CD4-positive, alpha-beta memory T cell (primary cell): ENCODE measurements at regions not wholly inside any gene's neighbourhood (a gene's known extent, or its start where the extent isn't known, plus 50 kb on each side); places are given as distances from the start of the nearest gene placed in this dataset.

Experiments
- CTCF ChIA-PET: fragments of 350-600 bp; sonication (Branson Sonifier 250); formaldehyde crosslinking; loops from one replicate; lab custom pipeline; 2021; ENCODE audit warnings: inconsistent platforms; ENCODE audit not compliant: partially characterized antibody; lab: Charles Lee
- POLR2A ChIA-PET: fragments of 350-600 bp; sonication (Branson Sonifier 250); formaldehyde crosslinking; loops from one replicate; lab custom pipeline; 2021; ENCODE audit not compliant: partially characterized antibody; lab: Charles Lee
- DNase-seq, 5 donors: peaks; one replicate each; pipeline versions ENCODE4 v3.0.0 to v3.0.0-alpha.2; 2020 to 2022; ENCODE audit warnings: mixed read lengths in 1 of 5
- H3K27ac ChIP-seq: one replicate; pipeline ENCODE4 v1.7.0; 2013; ENCODE audit warnings: low read depth, low read length
- H3K27me3 ChIP-seq: 2 replicates; pipeline ENCODE4 v1.7.0; 2013; ENCODE audit warnings: mild to moderate bottlenecking, low read length, moderate library complexity; ENCODE audit not compliant: insufficient read depth
- H3K36me3 ChIP-seq: 2 replicates; pipeline ENCODE4 v1.7.0; 2013; ENCODE audit warnings: mild to moderate bottlenecking, low read length, moderate library complexity; ENCODE audit not compliant: insufficient read depth
- H3K4me1 ChIP-seq: 2 replicates; pipeline ENCODE4 v1.7.0; 2013; ENCODE audit warnings: mild to moderate bottlenecking, low read length, moderate library complexity; ENCODE audit not compliant: insufficient read depth
- H3K4me3 ChIP-seq, 2 donors: one replicate each; pipeline ENCODE4 v1.7.0; 2013; ENCODE audit warnings: low read length in 2 of 2, mild to moderate bottlenecking in 1 of 2
- H3K9me3 ChIP-seq, 2 donors: one replicate each; pipeline ENCODE4 v1.7.0; 2013; ENCODE audit warnings: low read length in 2 of 2, control low read depth in 1 of 2; ENCODE audit not compliant: control insufficient read depth in 1 of 2
- H3K27ac Mint-ChIP-seq, 7 donors: one replicate each; pipeline ENCODE4 v1.8.0; 2020 to 2021; ENCODE audit warnings: mixed read lengths in 7 of 7, mild to moderate bottlenecking in 6 of 7, inconsistent platforms in 3 of 7, moderate library complexity in 3 of 7
- H3K27me3 Mint-ChIP-seq, 2 donors: one replicate each; pipeline ENCODE4 v1.8.0; 2020 to 2021; ENCODE audit warnings: mixed read lengths in 2 of 2
- H3K36me3 Mint-ChIP-seq, 2 donors: one replicate each; pipeline ENCODE4 v1.8.0; 2020 to 2021; ENCODE audit warnings: mixed read lengths in 2 of 2, inconsistent platforms in 1 of 2, mild to moderate bottlenecking in 1 of 2
- H3K4me1 Mint-ChIP-seq, 4 donors: one replicate each; pipeline ENCODE4 v1.8.0; 2020 to 2021; ENCODE audit warnings: mixed read lengths in 4 of 4, mild to moderate bottlenecking in 1 of 4
- H3K4me3 Mint-ChIP-seq, 8 donors: one replicate each; pipeline ENCODE4 v1.8.0; 2020 to 2021; ENCODE audit warnings: mixed read lengths in 8 of 8, mild to moderate bottlenecking in 7 of 8, moderate library complexity in 6 of 8, inconsistent platforms in 3 of 8
- H3K9me3 Mint-ChIP-seq, 8 donors: one replicate each; pipeline ENCODE4 v1.8.0; 2020 to 2021; ENCODE audit warnings: mixed read lengths in 8 of 8, mild to moderate bottlenecking in 5 of 8, inconsistent platforms in 3 of 8, moderate library complexity in 1 of 8
- intact Hi-C: fragments of 100-400 bp; cut with micrococcal nuclease; formaldehyde crosslinking; loops from one replicate; pipeline ENCODE4 v1.15.1; 2023

DNA sequence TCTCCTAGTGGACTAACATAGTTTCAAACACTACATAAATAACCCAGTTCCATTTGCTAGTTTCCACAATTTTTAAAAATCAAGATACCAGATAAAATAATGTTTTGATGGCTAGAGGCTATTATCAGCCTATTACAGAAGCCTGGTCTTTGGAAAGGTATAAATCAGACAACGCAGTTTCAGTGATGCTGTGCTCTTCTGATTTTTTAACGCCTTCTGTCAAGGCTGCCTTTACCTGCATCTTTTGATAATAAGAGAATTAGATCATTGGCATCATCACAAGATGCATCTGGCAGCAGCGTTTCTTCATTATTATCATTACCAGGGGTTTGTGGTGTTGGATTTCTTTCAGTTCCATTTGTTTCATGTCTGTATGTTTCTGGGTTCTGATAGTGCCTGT lies 268.7 kb downstream of the MTX2 start:
- ChIA-PET POLR2A (no interaction called here), CTCF (no interaction called here)
- Mint-ChIP-seq H3K4me3 (no peak overlapping the region), H3K27ac (no peak overlapping the region), H3K36me3 (no peaks in the 10 kb centered on the region), H3K27me3 (peaks cover 12 to 13% of the 10 kb centered on the region in 2 donors), H3K9me3 (no peaks in the 10 kb centered on the region), H3K4me1 (no peaks in the 10 kb centered on the region)
- Histone ChIP-seq H3K27ac (no peak overlapping the region), H3K36me3 (no peaks in the 10 kb centered on the region), H3K4me3 (no peak overlapping the region), H3K9me3 (no peaks in the 10 kb centered on the region), H3K4me1 (no peaks in the 10 kb centered on the region), H3K27me3 (no peaks in the 10 kb centered on the region)
- no peak for DNase-seq
- intact Hi-C loops = no loop called here

DNA sequence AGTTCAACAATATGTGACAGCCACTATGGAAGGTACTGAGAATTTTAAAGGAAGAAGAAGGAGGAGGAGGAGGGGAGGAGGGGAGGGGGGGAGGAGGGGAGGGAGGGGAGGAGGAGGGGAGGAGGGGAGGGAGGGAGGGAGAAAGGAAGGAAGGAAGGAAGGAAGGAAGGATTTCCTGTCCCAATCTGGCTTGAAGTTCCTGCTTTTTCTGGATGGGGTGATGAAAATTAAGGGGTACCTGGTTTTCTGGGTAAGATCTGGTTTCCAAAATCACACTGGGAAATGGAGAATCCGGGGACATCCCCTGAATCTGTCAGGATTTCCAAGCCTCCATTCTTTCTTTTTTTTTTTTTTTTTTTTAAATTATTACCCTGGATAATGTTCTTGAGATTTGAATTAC lies 271.8 kb downstream of the MTX2 start:
- CTCF ChIA-PET = interaction anchor here (2.4 kb wide), 1 partner anchor 13 kb away, joined by 7 read pairs; no protein-coding TSS in a partner anchor
- no peak for DNase-seq
- Mint-ChIP-seq H3K4me3 (no peak overlapping the region), H3K9me3 (no peaks in the 10 kb centered on the region), H3K27me3 (peaks cover 8 to 14% of the 10 kb centered on the region in 2 donors), H3K4me1 (no peaks in the 10 kb centered on the region), H3K27ac (no peak overlapping the region), H3K36me3 (no peaks in the 10 kb centered on the region)
- POLR2A ChIA-PET = no interaction called here
- intact Hi-C loops = no loop called here
- Histone ChIP-seq H3K9me3 (no peaks in the 10 kb centered on the region), H3K4me3 (no peak overlapping the region), H3K27ac (no peak overlapping the region), H3K27me3 (no peaks in the 10 kb centered on the region), H3K36me3 (no peaks in the 10 kb centered on the region), H3K4me1 (no peaks in the 10 kb centered on the region)

GRCh38 chr2:176542476-176542875 lies 273.2 kb downstream of the MTX2 start:
- Histone ChIP-seq H3K9me3 (no peaks in the 10 kb centered on the region), H3K27ac (no peak overlapping the region), H3K36me3 (no peaks in the 10 kb centered on the region), H3K4me3 (no peak overlapping the region), H3K27me3 (no peaks in the 10 kb centered on the region), H3K4me1 (no peaks in the 10 kb centered on the region)
- peaks cover 13 to 16% of the 10 kb centered on the region in 2 donors for H3K27me3 Mint-ChIP-seq
- intact Hi-C loops = no loop called here
- POLR2A ChIA-PET = no interaction called here
- DNase-seq = no peak
- H3K27ac Mint-ChIP-seq = no peak overlapping the region
- no peaks in the 10 kb centered on the region for H3K36me3 Mint-ChIP-seq
- H3K4me1 Mint-ChIP-seq = no peaks in the 10 kb centered on the region
- H3K4me3 Mint-ChIP-seq = no peak overlapping the region
- no peaks in the 10 kb centered on the region for H3K9me3 Mint-ChIP-seq
- CTCF ChIA-PET = interaction anchor here (1.4 kb wide), 1 partner anchor 12 kb away, joined by 5 read pairs; no protein-coding TSS in a partner anchor

DNA sequence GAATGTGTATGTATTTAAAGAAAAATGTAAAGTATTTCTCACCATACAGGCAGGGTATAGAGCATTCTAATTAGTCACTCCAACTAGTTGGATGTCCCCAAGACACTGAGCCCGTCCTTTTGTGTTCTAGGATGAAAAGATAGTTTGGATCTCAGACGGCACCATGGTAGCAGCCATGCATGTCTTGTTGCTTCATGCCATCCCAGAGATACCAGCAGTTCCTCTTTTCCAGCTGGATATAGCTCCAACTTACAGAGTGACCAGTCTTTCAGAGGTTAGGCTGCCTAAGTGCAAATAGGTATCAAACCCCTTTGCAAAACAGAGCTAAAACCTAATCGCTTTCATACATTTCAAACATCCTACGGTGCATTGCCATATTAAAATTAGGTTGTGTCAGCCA lies 275.3 kb downstream of the MTX2 start:
- Mint-ChIP-seq H3K4me1 (no peaks in the 10 kb centered on the region), H3K4me3 (no peak overlapping the region), H3K27me3 (peaks cover 10 to 15% of the 10 kb centered on the region in 2 donors), H3K36me3 (no peaks in the 10 kb centered on the region), H3K27ac (no peak overlapping the region), H3K9me3 (no peaks in the 10 kb centered on the region)
- POLR2A ChIA-PET = no interaction called here
- H3K27ac ChIP-seq = no peak overlapping the region
- no peaks in the 10 kb centered on the region for H3K36me3 ChIP-seq
- H3K4me1 ChIP-seq = no peaks in the 10 kb centered on the region
- CTCF ChIA-PET = interaction anchor here (2.5 kb wide), 1 partner anchor 10 kb away, joined by 14 read pairs; no protein-coding TSS in a partner anchor
- no peaks in the 10 kb centered on the region for H3K9me3 ChIP-seq
- intact Hi-C loops = no loop called here
- no peak overlapping the region for H3K4me3 ChIP-seq
- no peaks in the 10 kb centered on the region for H3K27me3 ChIP-seq
- no peak for DNase-seq

DNA sequence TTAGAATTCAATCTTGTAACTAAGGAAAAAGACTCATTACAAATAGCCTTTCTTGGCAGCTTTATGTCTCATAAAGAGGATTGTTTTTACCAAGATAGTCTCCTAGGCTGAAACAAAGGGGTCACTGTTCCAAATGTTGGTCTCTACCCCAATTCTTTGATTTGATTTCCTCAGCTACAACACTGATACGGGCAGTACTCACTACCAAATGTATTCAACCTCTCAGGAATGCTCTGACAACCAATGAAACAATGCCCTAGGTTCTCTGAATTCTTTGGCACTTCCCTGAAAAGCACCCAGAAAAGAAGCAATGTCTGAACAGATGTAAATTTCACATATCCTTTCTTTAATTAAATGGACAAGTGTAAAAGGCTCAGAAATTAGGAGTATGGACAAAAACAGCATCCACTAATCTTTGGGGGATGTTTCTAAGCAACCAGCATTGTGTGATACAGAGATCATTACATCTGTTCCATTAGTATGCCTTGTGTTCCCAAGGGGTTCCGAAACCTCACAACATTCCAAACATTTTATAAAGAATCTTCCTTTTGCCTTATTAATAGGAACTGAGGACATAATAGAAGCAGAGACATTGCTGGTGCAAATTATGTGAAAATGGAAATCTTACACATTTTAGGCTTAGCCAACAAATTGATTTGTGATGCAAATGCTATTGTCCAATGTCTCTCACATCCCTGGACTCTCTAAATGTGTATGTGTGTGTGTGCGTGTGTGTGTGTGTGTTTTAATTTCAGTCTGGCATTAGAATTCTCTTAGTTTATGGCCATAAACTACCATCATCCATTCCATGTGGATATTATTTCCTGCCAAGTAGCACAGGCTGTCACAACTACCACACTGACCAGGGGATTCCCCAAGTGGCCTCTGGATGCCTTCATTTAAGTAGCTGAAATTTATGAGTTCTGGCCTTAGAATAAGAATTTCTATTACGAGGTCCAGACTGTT lies 276.0 kb downstream of the MTX2 start:
- Histone ChIP-seq H3K9me3 (no peaks in the 10 kb centered on the region), H3K27ac (no peak overlapping the region), H3K36me3 (no peaks in the 10 kb centered on the region), H3K27me3 (no peaks in the 10 kb centered on the region), H3K4me1 (no peaks in the 10 kb centered on the region), H3K4me3 (no peak overlapping the region)
- Mint-ChIP-seq H3K4me1 (no peaks in the 10 kb centered on the region), H3K27me3 (peaks cover 10 to 14% of the 10 kb centered on the region in 2 donors), H3K27ac (no peak overlapping the region), H3K36me3 (no peaks in the 10 kb centered on the region), H3K9me3 (no peaks in the 10 kb centered on the region), H3K4me3 (no peak overlapping the region)
- no peak for DNase-seq
- POLR2A ChIA-PET = no interaction called here
- intact Hi-C loops = no loop called here
- CTCF ChIA-PET = interaction anchor here (0.9 to 2.5 kb wide), 2 partner anchors 9 to 45 kb away, joined by 3 to 14 read pairs; no protein-coding TSS in a partner anchor

DNA sequence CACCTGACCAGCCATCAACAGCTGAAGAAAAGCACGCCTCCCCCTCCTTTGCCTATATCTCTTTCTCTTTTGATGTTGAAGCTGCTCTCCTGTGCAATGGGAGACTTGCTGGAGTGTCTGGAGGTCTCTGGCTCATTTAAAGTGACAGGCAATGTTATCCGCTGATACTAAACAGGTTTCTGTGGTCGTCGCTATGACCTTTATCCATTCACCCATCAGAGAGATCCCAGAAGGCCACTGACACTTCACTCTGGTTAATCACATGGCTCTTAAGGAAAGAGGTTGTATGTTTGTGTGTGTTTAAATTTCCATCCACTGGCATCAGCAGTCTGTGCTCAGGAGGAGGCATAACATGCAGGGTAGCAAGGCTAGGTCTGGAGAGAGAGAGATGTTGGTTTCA lies 277.3 kb downstream of the MTX2 start:
- Mint-ChIP-seq H3K27ac (no peak overlapping the region), H3K9me3 (no peaks in the 10 kb centered on the region), H3K36me3 (no peaks in the 10 kb centered on the region), H3K27me3 (peaks cover 11 to 13% of the 10 kb centered on the region in 2 donors), H3K4me1 (no peaks in the 10 kb centered on the region), H3K4me3 (no peak overlapping the region)
- intact Hi-C loops = no loop called here
- DNase-seq = no peak
- ChIA-PET CTCF (interaction anchor here (0.9 to 2.5 kb wide), 2 partner anchors 8 to 43 kb away, joined by 3 to 14 read pairs; no protein-coding TSS in a partner anchor), POLR2A (no interaction called here)
- H3K4me1 ChIP-seq = no peaks in the 10 kb centered on the region
- H3K27ac ChIP-seq = no peak overlapping the region
- H3K9me3 ChIP-seq = no peaks in the 10 kb centered on the region
- H3K36me3 ChIP-seq = no peaks in the 10 kb centered on the region
- H3K4me3 ChIP-seq = no peak overlapping the region
- peaks cover 3% of the 10 kb centered on the region for H3K27me3 ChIP-seq

GRCh38 chr2:176552501-176553135 lies 283.4 kb downstream of the MTX2 start:
- POLR2A ChIA-PET = no interaction called here
- Mint-ChIP-seq H3K36me3 (no peaks in the 10 kb centered on the region), H3K9me3 (no peaks in the 10 kb centered on the region), H3K27ac (no peak overlapping the region), H3K4me1 (peaks cover 6 to 13% (median 10%) of the 10 kb centered on the region in 4 donors), H3K4me3 (peak overlapping the region in 1 of 8 donors; percentile 35), H3K27me3 (peaks cover 23 to 25% of the 10 kb centered on the region in 2 donors)
- DNase-seq = no peak
- CTCF ChIA-PET = interaction anchor here (2.3 to 3.0 kb wide), 2 partner anchors 20 to 426 kb away, joined by 29 to 31 read pairs; no protein-coding TSS in a partner anchor
- Histone ChIP-seq H3K4me3 (no peak overlapping the region), H3K27ac (no peak overlapping the region), H3K9me3 (no peaks in the 10 kb centered on the region), H3K27me3 (peaks cover 3% of the 10 kb centered on the region), H3K4me1 (peaks cover 10% of the 10 kb centered on the region), H3K36me3 (no peaks in the 10 kb centered on the region)
- intact Hi-C loops = loop anchor here (10.0 kb wide), 1 partner anchor 592 kb away; no protein-coding TSS in a partner anchor
